RWPE2 (cell line): ENCODE measurements at regions not wholly inside any gene's neighbourhood (a gene's known extent, or its start where the extent isn't known, plus 50 kb on each side); places are given as distances from the start of the nearest gene placed in this dataset.

Experiments
- ATAC-seq: fragments of 200-7000 bp; cut with Tn5 transposase; 3 replicates; pipeline ENCODE4 v1.9.1; 2021; ENCODE audit warnings: low read depth
- DNase-seq: peaks from one replicate; pipeline ENCODE4 v3.0.0-alpha.2; 2020; ENCODE audit warnings: low spot score
- H3K27ac ChIP-seq: fragments of 450-650 bp; 2 replicates; pipeline ENCODE4 v1.5.1; 2017; ENCODE audit warnings: mild to moderate bottlenecking; ENCODE audit not compliant: poor library complexity, severe bottlenecking
- H3K27me3 ChIP-seq: fragments of 250-450 bp; sonication (Bioruptor Pico); 2 replicates; pipeline ENCODE4 v1.5.1; 2021; ENCODE audit warnings: mild to moderate bottlenecking, moderate library complexity; ENCODE audit not compliant: insufficient read depth, poor library complexity, severe bottlenecking
- H3K36me3 ChIP-seq: fragments of 250-450 bp; sonication (Bioruptor Pico); 2 replicates; pipeline ENCODE4 v1.5.1; 2020; ENCODE audit warnings: low read depth, mild to moderate bottlenecking, moderate library complexity
- H3K4me1 ChIP-seq: fragments of 250-450 bp; sonication (Bioruptor Pico); 2 replicates; pipeline ENCODE4 v1.5.1; 2021; ENCODE audit warnings: mild to moderate bottlenecking, moderate library complexity; ENCODE audit not compliant: insufficient read depth, poor library complexity, severe bottlenecking
- H3K4me3 ChIP-seq: fragments of 250-450 bp; sonication (Bioruptor Pico); 2 replicates; pipeline ENCODE4 v1.5.1; 2021; ENCODE audit warnings: mild to moderate bottlenecking, moderate library complexity; ENCODE audit not compliant: severe bottlenecking
- H3K9me3 ChIP-seq: fragments of 250-450 bp; sonication (Bioruptor Pico); 2 replicates; pipeline ENCODE4 v1.5.1; 2021; ENCODE audit warnings: mild to moderate bottlenecking, moderate library complexity; ENCODE audit not compliant: severe bottlenecking
- CTCF ChIP-seq: fragments of 450-650 bp; IDR thresholded peaks from one replicate; pipeline ENCODE4 v1.5.1; 2017; ENCODE audit warnings: mild to moderate bottlenecking, moderate library complexity; ENCODE audit not compliant: poor library complexity, severe bottlenecking

GRCh38 chr13:34352958-34353357, 535.0 kb downstream of the RFC3 start:
- no peaks in the 10 kb centered on the region for H3K9me3 ChIP-seq
- H3K36me3 ChIP-seq = no peaks in the 10 kb centered on the region
- H3K4me1 ChIP-seq = peaks cover 32% of the 10 kb centered on the region
- H3K4me3 ChIP-seq = no peak overlapping the region
- H3K27me3 ChIP-seq = no peaks in the 10 kb centered on the region
- ATAC-seq (no peak), DNase-seq (no peak)
- no peak overlapping the region for H3K27ac ChIP-seq
- TF ChIP-seq CTCF = no peak

- ATAC-seq (peak; percentile 26; the same call in 2 of the 3 replicates), DNase-seq (no peak)
- Histone ChIP-seq H3K27ac (peak overlapping the region; percentile 79), H3K36me3 (no peaks in the 10 kb centered on the region), H3K4me3 (no peak overlapping the region), H3K27me3 (no peaks in the 10 kb centered on the region), H3K9me3 (no peaks in the 10 kb centered on the region), H3K4me1 (peaks cover 27% of the 10 kb centered on the region)
- no peak for TF ChIP-seq CTCF
Measured at GRCh38 chr13:34356686-34357434, 538.9 kb downstream of the RFC3 start.

- H3K4me1 ChIP-seq = peaks cover 27% of the 10 kb centered on the region
- H3K4me3 ChIP-seq = no peak overlapping the region
- no peak for DNase-seq
- H3K9me3 ChIP-seq = no peaks in the 10 kb centered on the region
- H3K27ac ChIP-seq = peak overlapping the region; percentile 79
- peak; percentile 65 for ATAC-seq
- no peak for TF ChIP-seq CTCF
- H3K27me3 ChIP-seq = no peaks in the 10 kb centered on the region
- no peaks in the 10 kb centered on the region for H3K36me3 ChIP-seq
Measured at GRCh38 chr13:34357435-34358232, 539.7 kb downstream of the RFC3 start.

- Histone ChIP-seq H3K4me1 (peaks cover 27% of the 10 kb centered on the region), H3K9me3 (no peaks in the 10 kb centered on the region), H3K27ac (peak overlapping the region; percentile 79), H3K27me3 (no peaks in the 10 kb centered on the region), H3K4me3 (no peak overlapping the region), H3K36me3 (no peaks in the 10 kb centered on the region)
- no peak for TF ChIP-seq CTCF
- ATAC-seq (peak; percentile 28; the same call in 2 of the 3 replicates), DNase-seq (no peak)
Measured at GRCh38 chr13:34358811-34359513, 541.0 kb downstream of the RFC3 start.
